AG04449 (cell line): ENCODE measurements at regions not wholly inside any gene's neighbourhood (a gene's known extent, or its start where the extent isn't known, plus 50 kb on each side); places are given as distances from the start of the nearest gene placed in this dataset.
"Not testable (repeated sequence)": the region's sequence is repeated elsewhere in the genome, so short reads cannot be mapped to it uniquely, and the experiment has no call there.

Experiments used
- CTCF ChIA-PET: fragments of 350-600 bp; formaldehyde crosslinking; extraction: SDS; loops from one replicate; lab custom pipeline; 2021; ENCODE audit warnings: antibody characterized with exemption; lab: Yijun Ruan, JAX
- POLR2A ChIA-PET: fragments of 400-600, 350-600 bp; formaldehyde crosslinking; extraction: SDS; loops from one replicate; lab custom pipeline; 2020; ENCODE audit warnings: antibody characterized with exemption, inconsistent platforms; lab: Yijun Ruan, JAX
- DNase-seq: peaks from one replicate; pipeline ENCODE4 v3.0.0-alpha.2; 2010; ENCODE audit warnings: low read depth, low spot score
- H3K4me3 ChIP-seq: 2 replicates; pipeline ENCODE4 v1.5.1; 2011; ENCODE audit warnings: low read depth, mild to moderate bottlenecking, control low read depth, low read length
- CTCF ChIP-seq: IDR thresholded peaks from one replicate; pipeline ENCODE4 v1.5.1; 2011; ENCODE audit warnings: mild to moderate bottlenecking, moderate library complexity, low read length, control low read depth, inconsistent platforms; ENCODE audit not compliant: insufficient read depth; ENCODE audit errors: missing control alignments

DNA sequence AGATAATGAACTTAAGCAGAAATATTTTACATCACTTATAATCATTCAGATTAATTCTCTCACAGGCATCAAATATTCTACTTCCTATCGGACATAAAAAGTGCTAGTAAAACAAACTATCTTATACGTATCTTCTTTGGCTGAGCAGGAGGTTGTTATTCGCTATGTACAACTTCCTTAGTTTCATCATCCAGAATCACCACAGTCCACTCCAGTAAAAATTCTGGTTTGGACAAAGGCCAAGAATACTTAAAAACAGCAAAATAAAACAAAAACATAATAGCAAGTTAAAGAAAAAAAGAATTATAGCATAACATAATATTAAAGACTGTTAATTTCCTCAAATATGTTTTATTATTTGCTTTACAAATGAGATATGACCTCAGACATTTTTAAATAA, 1077.1 kb upstream of the CELF4 start:
- TF ChIP-seq CTCF: no peak
- ChIA-PET POLR2A (no interaction called here), CTCF (no interaction called here)
- DNase-seq: no peak
- H3K4me3 ChIP-seq: no peak overlapping the region

DNA sequence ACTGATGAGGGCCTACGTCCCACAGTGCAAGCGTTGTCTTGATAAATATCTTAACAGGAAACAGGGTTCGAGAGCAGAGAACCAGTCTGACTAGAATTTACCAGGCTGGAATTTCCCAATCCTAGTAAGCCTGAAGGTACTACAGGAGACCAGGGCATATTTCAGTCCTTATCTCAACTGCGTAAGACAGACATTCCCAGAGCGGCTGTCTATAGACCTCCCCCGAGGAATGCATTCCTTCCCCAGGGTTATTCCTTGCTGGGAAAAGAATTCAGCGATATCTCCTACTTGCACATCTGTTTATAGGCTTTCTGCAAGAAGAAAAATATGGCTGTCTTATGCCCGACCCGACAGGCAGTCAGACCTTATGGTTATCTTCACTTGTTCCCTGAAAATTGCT, 1074.1 kb upstream of the CELF4 start:
- POLR2A ChIA-PET, H3K4me3 ChIP-seq, DNase-seq, CTCF ChIA-PET: not testable (repeated sequence)

DNA sequence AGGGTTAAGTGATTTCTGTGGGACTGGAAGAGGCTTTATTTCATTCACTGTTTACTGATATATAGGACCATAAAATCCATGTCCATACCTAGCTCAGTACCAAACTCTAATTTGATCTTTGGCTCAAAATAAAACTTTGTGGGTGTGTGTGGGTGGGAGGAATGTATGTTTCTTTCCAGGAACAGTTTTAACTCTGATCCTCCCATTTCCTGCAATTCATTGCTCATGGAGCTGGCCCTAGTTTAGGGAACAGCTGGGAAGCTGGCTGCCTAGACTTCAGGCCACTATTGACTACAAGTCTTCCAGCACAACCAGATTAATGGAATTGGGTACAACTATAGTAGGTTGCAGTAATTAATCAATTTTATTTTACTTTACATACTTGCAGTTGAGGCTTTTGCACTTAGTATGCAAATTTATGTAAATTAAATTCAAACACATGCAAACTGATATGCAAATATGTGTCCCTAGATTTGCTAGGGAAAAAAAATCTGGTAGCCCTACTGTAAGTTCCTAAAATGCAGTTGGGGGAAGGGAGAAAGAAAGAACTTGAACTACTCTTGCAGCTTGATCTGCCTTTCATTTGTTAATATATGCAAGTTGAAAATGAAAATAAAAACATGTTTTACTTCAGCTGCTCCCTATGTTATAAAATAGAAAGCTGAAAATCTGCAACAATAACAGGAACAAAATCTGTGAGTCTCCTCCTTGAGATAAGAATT, 1070.3 kb upstream of the CELF4 start:
- TF ChIP-seq CTCF: no peak
- H3K4me3 ChIP-seq: no peak overlapping the region
- POLR2A ChIA-PET: no interaction called here
- no peak for DNase-seq
- CTCF ChIA-PET: no interaction called here

- DNase-seq: no peak
- ChIA-PET CTCF (no interaction called here), POLR2A (no interaction called here)
- no peak overlapping the region for H3K4me3 ChIP-seq
- no peak for TF ChIP-seq CTCF
Observed at GRCh38 chr18:38634117-38634516, 1068.5 kb upstream of the CELF4 start.

GRCh38 chr18:38633333-38633732, 1067.7 kb upstream of the CELF4 start:
- no peak for TF ChIP-seq CTCF
- ChIA-PET CTCF (no interaction called here), POLR2A (no interaction called here)
- H3K4me3 ChIP-seq: no peak overlapping the region
- no peak for DNase-seq

DNA sequence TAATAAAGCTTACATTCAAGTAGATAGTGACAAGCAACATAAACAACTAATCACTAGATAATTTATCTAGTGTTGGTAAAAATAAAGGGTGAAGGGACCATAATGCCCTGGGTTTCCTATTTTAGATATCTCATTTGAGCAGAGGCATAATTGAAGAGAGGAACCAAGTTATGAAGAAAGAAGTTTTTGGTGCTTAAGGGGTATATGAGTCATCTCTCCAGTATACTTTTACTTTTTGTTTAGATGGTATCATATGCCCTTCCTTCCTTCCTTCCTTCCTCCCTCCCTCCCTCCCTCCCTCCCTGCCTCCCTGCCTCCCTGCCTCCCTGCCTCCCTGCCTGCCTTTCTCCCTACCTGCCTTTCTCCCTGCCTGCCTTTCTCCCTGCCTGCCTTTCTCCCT, 1053.5 kb upstream of the CELF4 start:
- DNase-seq: no peak
- ChIA-PET POLR2A (no interaction called here), CTCF (no interaction called here)
- TF ChIP-seq CTCF: no peak
- H3K4me3 ChIP-seq: no peak overlapping the region

GRCh38 chr18:38616306-38616705, 1050.7 kb upstream of the CELF4 start:
- H3K4me3 ChIP-seq: no peak overlapping the region
- ChIA-PET POLR2A (no interaction called here), CTCF (no interaction called here)
- no peak for TF ChIP-seq CTCF
- DNase-seq: no peak
